A673 (cell line): ENCODE measurements at regions not wholly inside any gene's neighbourhood (a gene's known extent, or its start where the extent isn't known, plus 50 kb on each side); places are given as distances from the start of the nearest gene placed in this dataset.

Experiments
- BruUV-seq: library from RNA; stranded (reverse); fragments of 400-500 nt; replicated peaks from 2 replicates; lab custom pipeline; 2021; lab: Mats Ljungman, UMichigan
- CTCF ChIA-PET: fragments of 300-600 bp; sonication (Branson Sonifier 250); formaldehyde crosslinking; loops from one replicate; lab custom pipeline; 2022; ENCODE audit warnings: antibody characterized with exemption; lab: Charles Lee
- POLR2A ChIA-PET: fragments of 300-600 bp; sonication (Branson Sonifier 250); formaldehyde crosslinking; loops from one replicate; lab custom pipeline; 2022; ENCODE audit warnings: antibody characterized with exemption; ENCODE audit not compliant: low non-redundant PET; lab: Charles Lee
- DNase-seq: peaks from one replicate; pipeline ENCODE4 v3.0.0-alpha.2; 2015; ENCODE audit warnings: low spot score
- H3K27ac ChIP-seq: fragments of 200-600 bp; sonication (generic); 2 replicates; pipeline ENCODE4 v1.5.1; 2016; ENCODE audit warnings: mixed run types, low read depth, mild to moderate bottlenecking, mixed read lengths, antibody characterized with exemption, low read length; ENCODE audit not compliant: poor library complexity, severe bottlenecking
- H3K27me3 ChIP-seq: fragments of 200-600 bp; sonication (generic); replicated peaks from 2 replicates; pipeline ENCODE4 v1.6.1; 2017; ENCODE audit warnings: mixed run types, low read depth, mild to moderate bottlenecking, mixed read lengths, antibody characterized with exemption, low read length; ENCODE audit not compliant: insufficient read depth, poor library complexity
- H3K36me3 ChIP-seq: fragments of 200-600 bp; sonication (generic); 2 replicates; pipeline ENCODE4 v1.6.1; 2016; ENCODE audit warnings: mixed run types, mild to moderate bottlenecking, mixed read lengths, antibody characterized with exemption, low read length; ENCODE audit not compliant: insufficient read depth, poor library complexity, severe bottlenecking
- H3K4me1 ChIP-seq: fragments of 200-600 bp; sonication (generic); 2 replicates; pipeline ENCODE4 v1.6.1; 2017; ENCODE audit warnings: mixed run types, mild to moderate bottlenecking, mixed read lengths, antibody characterized with exemption, low read length; ENCODE audit not compliant: insufficient read depth, poor library complexity, severe bottlenecking
- H3K4me3 ChIP-seq: fragments of 200-600 bp; sonication (generic); 2 replicates; pipeline ENCODE4 v1.5.1; 2016; ENCODE audit warnings: low read depth, mixed run types, mild to moderate bottlenecking, mixed read lengths, low read length; ENCODE audit not compliant: poor library complexity, severe bottlenecking
- H3K9me3 ChIP-seq: fragments of 200-600 bp; sonication (generic); 2 replicates; pipeline ENCODE4 v1.6.1; 2016; ENCODE audit warnings: mixed run types, low read depth, mild to moderate bottlenecking, mixed read lengths, antibody characterized with exemption, low read length; ENCODE audit not compliant: poor library complexity, severe bottlenecking
- CTCF ChIP-seq: fragments of 300-800, 200-600 bp; sonication (generic); conservative IDR thresholded peaks from 2 replicates; pipeline ENCODE4 v1.5.1; 2017; ENCODE audit warnings: low read depth, mild to moderate bottlenecking, antibody characterized with exemption, low read length, moderate library complexity, mixed read lengths
- EZH2 ChIP-seq: fragments of 200-600 bp; sonication (generic); IDR thresholded peaks from 2 replicates; pipeline ENCODE4 v1.6.1; 2017; ENCODE audit warnings: borderline replicate concordance, low read depth, mild to moderate bottlenecking, mixed read lengths, antibody characterized with exemption, low read length; ENCODE audit not compliant: poor library complexity, severe bottlenecking
- intact Hi-C: fragments of 100-400 bp; cut with micrococcal nuclease; formaldehyde crosslinking; loops from one replicate; pipeline ENCODE4 v1.10.0; 2022; ENCODE audit not compliant: unreplicated experiment

- CTCF ChIA-PET, result no interaction called here
- intact Hi-C loops, result no loop called here
Measured at GRCh38 chr5:121748686-121749085, 103.0 kb upstream of the FTMT start.

GRCh38 chr5:121752149-121752548, 99.5 kb upstream of the FTMT start:
- intact Hi-C loops, result no loop called here
- Histone ChIP-seq H3K9me3 (no peaks in the 10 kb centered on the region), H3K36me3 (no peaks in the 10 kb centered on the region), H3K4me3 (no peak overlapping the region), H3K27ac (no peak overlapping the region), H3K27me3 (no peaks in the 10 kb centered on the region), H3K4me1 (no peaks in the 10 kb centered on the region)
- ChIA-PET CTCF (no interaction called here), POLR2A (no interaction called here)
- no TSS peak for BruUV-seq
- TF ChIP-seq CTCF, result no peak
- no peak for TF ChIP-seq EZH2
- no peak for DNase-seq

More at GRCh38 chr5:121748686-121749085, 103.0 kb upstream of the FTMT start:
- BruUV-seq, result no TSS peak
- Histone ChIP-seq H3K36me3 (no peaks in the 10 kb centered on the region), H3K4me1 (no peaks in the 10 kb centered on the region), H3K9me3 (no peaks in the 10 kb centered on the region), H3K27me3 (no peaks in the 10 kb centered on the region), H3K4me3 (no peak overlapping the region), H3K27ac (no peak overlapping the region)
- TF ChIP-seq CTCF (no peak), EZH2 (no peak)
- POLR2A ChIA-PET, result no interaction called here
- no peak for DNase-seq

- CTCF ChIA-PET, result interaction anchor here (0.5 kb wide), 1 partner anchor 1253 kb away, joined by 10 read pairs; no protein-coding TSS in a partner anchor
- no peak overlapping the region for H3K27ac ChIP-seq
- no peaks in the 10 kb centered on the region for H3K27me3 ChIP-seq
- no TSS peak for BruUV-seq
- DNase-seq, result no peak
- POLR2A ChIA-PET, result no interaction called here
- TF ChIP-seq EZH2, result no peak
- TF ChIP-seq CTCF, result no peak
- no peaks in the 10 kb centered on the region for H3K9me3 ChIP-seq
- H3K4me3 ChIP-seq, result no peak overlapping the region
- H3K4me1 ChIP-seq, result no peaks in the 10 kb centered on the region
- no peaks in the 10 kb centered on the region for H3K36me3 ChIP-seq
- intact Hi-C loops, result no loop called here
Measured at GRCh38 chr5:121755266-121755665, 96.4 kb upstream of the FTMT start.
